ENCODE measurements at regions not wholly inside any gene's neighbourhood (a gene's known extent, or its start where the extent isn't known, plus 50 kb on each side); places are given as distances from the start of the nearest gene placed in this dataset.

DNA sequence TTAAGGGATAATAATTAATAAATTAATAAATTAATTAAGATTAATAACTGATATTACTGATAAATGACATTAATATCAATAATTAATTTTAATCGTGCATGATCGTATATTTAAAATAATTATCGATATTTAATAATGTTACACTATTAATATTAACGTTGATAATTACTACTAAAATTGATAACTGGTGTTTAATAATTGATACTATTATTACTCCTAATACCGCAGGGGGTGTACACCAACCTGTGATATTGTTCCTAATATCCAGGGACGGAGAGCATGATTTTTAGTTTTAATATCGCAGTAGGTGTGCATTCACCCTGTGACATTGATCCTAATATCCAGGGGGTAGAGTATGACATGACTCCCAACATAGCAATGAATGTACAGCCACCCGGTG, 1930.8 kb downstream of the SUCLG1 start:
- no peak for TF ChIP-seq CTCF (IDR thresholded peaks at IDR 0.05; ENCODE audit: low read depth, low read length, missing control alignments)
- H3K4me3 ChIP-seq (ENCODE audit: low read depth, low read length) = no peak overlapping the region
- no peak for DNase-seq (ENCODE audit: low read depth)

GRCh38 chr2:82527124-82527523, 1932.0 kb downstream of the SUCLG1 start:
- DNase-seq (ENCODE audit: low read depth) = no peak
- no peak for TF ChIP-seq CTCF (IDR thresholded peaks at IDR 0.05; ENCODE audit: low read depth, low read length, missing control alignments)

GRCh38 chr2:82526277-82526676, 1932.8 kb downstream of the SUCLG1 start:
- no peak overlapping the region for H3K4me3 ChIP-seq (ENCODE audit: low read depth, low read length)

More at GRCh38 chr2:82527124-82527523, 1932.0 kb downstream of the SUCLG1 start:
- H3K4me3 ChIP-seq (ENCODE audit: low read depth, low read length) = no peak overlapping the region

GRCh38 chr2:82525744-82526143, 1933.3 kb downstream of the SUCLG1 start:
- H3K4me3 ChIP-seq (ENCODE audit: low read depth, low read length) = no peak overlapping the region
- DNase-seq (ENCODE audit: low read depth) = no peak
- TF ChIP-seq CTCF (IDR thresholded peaks at IDR 0.05; ENCODE audit: low read depth, low read length, missing control alignments) = no peak

More at GRCh38 chr2:82526277-82526676, 1932.8 kb downstream of the SUCLG1 start:
- TF ChIP-seq CTCF (IDR thresholded peaks at IDR 0.05; ENCODE audit: low read depth, low read length, missing control alignments) = no peak
- DNase-seq (ENCODE audit: low read depth) = no peak

GRCh38 chr2:82524826-82525225, 1934.3 kb downstream of the SUCLG1 start:
- no peak for TF ChIP-seq CTCF (IDR thresholded peaks at IDR 0.05; ENCODE audit: low read depth, low read length, missing control alignments)
- no peak for DNase-seq (ENCODE audit: low read depth)
- H3K4me3 ChIP-seq (ENCODE audit: low read depth, low read length) = no peak overlapping the region

DNA sequence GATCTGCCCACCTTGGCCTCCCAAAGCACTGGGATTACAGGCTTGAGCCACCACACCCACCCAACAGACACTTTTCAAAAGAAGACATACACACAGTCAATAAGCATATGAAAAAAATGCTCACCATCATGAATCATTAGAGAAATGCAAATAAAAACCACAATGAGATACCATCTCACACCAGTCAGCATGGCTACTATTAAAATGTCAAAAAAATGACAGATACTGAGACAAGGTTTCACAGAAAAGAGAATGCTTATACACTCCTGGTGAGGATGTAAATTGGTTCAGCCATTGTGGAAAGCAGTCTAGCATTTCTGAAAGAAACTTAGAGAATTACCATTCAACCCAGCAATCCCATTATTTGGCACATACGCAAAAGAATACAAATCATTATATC, 1947.2 kb downstream of the SUCLG1 start:
- DNase-seq (ENCODE audit: low read depth) = no peak
- no peak overlapping the region for H3K4me3 ChIP-seq (ENCODE audit: low read depth, low read length)
- no peak for TF ChIP-seq CTCF (IDR thresholded peaks at IDR 0.05; ENCODE audit: low read depth, low read length, missing control alignments)

GRCh38 chr2:82508702-82509101, 1950.4 kb downstream of the SUCLG1 start:
- TF ChIP-seq CTCF (IDR thresholded peaks at IDR 0.05; ENCODE audit: low read depth, low read length, missing control alignments) = no peak
- H3K4me3 ChIP-seq (ENCODE audit: low read depth, low read length) = no peak overlapping the region
- DNase-seq (ENCODE audit: low read depth) = no peak
